Mesendoderm (in vitro differentiated cells): ENCODE measurements at regions not wholly inside any gene's neighbourhood (a gene's known extent, or its start where the extent isn't known, plus 50 kb on each side); places are given as distances from the start of the nearest gene placed in this dataset.
A peak's percentile ranks its signal among the peaks of the same experiment; 100 is the strongest.

Source experiments
- DNase-seq: peaks from one replicate; pipeline ENCODE4 v3.0.0; 2013
- H2AK5ac ChIP-seq: 2 replicates; pipeline ENCODE4 v1.6.1; 2013; ENCODE audit warnings: low read length, inconsistent platforms
- H2BK120ac ChIP-seq: 2 replicates; pipeline ENCODE4 v1.6.1; 2013; ENCODE audit warnings: low read depth, mild to moderate bottlenecking, low read length, moderate library complexity, mixed read lengths
- H2BK15ac ChIP-seq: replicated peaks from 2 replicates; pipeline ENCODE4 v1.6.1; 2013; ENCODE audit warnings: low read depth, mild to moderate bottlenecking, moderate library complexity
- H2BK5ac ChIP-seq: 2 replicates; pipeline ENCODE4 v1.6.1; 2013; ENCODE audit warnings: low read length, inconsistent platforms
- H3K18ac ChIP-seq: 2 replicates; pipeline ENCODE4 v1.6.1; 2013; ENCODE audit warnings: mild to moderate bottlenecking, low read length, mixed read lengths
- H3K23ac ChIP-seq: one replicate; pipeline ENCODE4 v1.6.1; 2013; ENCODE audit warnings: low read length
- H3K27ac ChIP-seq: 2 replicates; pipeline ENCODE4 v1.5.1; 2013; ENCODE audit warnings: low read depth, mild to moderate bottlenecking, inconsistent platforms, low read length, moderate library complexity
- H3K27me3 ChIP-seq: 2 replicates; pipeline ENCODE4 v1.6.1; 2013; ENCODE audit warnings: low read length, control low read depth, mild to moderate bottlenecking, inconsistent platforms; ENCODE audit not compliant: insufficient read depth, poor library complexity
- H3K36me3 ChIP-seq: 2 replicates; pipeline ENCODE4 v1.6.1; 2013; ENCODE audit warnings: low read length, inconsistent platforms; ENCODE audit not compliant: control insufficient read depth, insufficient read depth
- H3K4ac ChIP-seq: one replicate; pipeline ENCODE4 v1.6.1; 2013; ENCODE audit warnings: low read depth, mild to moderate bottlenecking, low read length, moderate library complexity
- H3K4me1 ChIP-seq: 2 replicates; pipeline ENCODE4 v1.6.1; 2013; ENCODE audit warnings: low read depth, low read length, inconsistent platforms; ENCODE audit not compliant: control insufficient read depth
- H3K4me2 ChIP-seq: 2 replicates; pipeline ENCODE4 v1.6.1; 2013; ENCODE audit warnings: low read length
- H3K4me3 ChIP-seq: 2 replicates; pipeline ENCODE4 v1.5.1; 2013; ENCODE audit warnings: mild to moderate bottlenecking, low read length
- H3K56ac ChIP-seq: one replicate; pipeline ENCODE4 v1.6.1; 2013; ENCODE audit warnings: low read length
- H3K79me1 ChIP-seq: 2 replicates; pipeline ENCODE4 v1.6.1; 2013; ENCODE audit warnings: low read length, inconsistent platforms
- H3K79me2 ChIP-seq: 2 replicates; pipeline ENCODE4 v1.6.1; 2013; ENCODE audit warnings: mild to moderate bottlenecking, low read length; ENCODE audit not compliant: control insufficient read depth, insufficient read depth
- H3K9ac ChIP-seq: 2 replicates; pipeline ENCODE4 v1.6.1; 2013; ENCODE audit warnings: low read length, inconsistent platforms
- H4K5ac ChIP-seq: one replicate; pipeline ENCODE4 v1.6.1; 2013; ENCODE audit warnings: low read length
- H4K8ac ChIP-seq: one replicate; pipeline ENCODE4 v1.6.1; 2013; ENCODE audit warnings: low read depth, mild to moderate bottlenecking, control low read depth, low read length, moderate library complexity
- WGBS: extraction: QIAGEN DNeasy Blood & Tissue Kit; methylation state at CpG from one replicate; pipeline ENCODE4 v1.1.7; 2013; ENCODE audit warnings: low lambda C conversion rate, missing lambda C conversion rate; ENCODE audit not compliant: insufficient coverage; ENCODE audit errors: extremely low coverage; 5-methylcytosine and 5-hydroxymethylcytosine counted together

GRCh38 chr2:155266583-155266982 is 568.1 kb downstream of the KCNJ3 start:
- Histone ChIP-seq H3K9ac (no peak overlapping the region), H3K56ac (no peak overlapping the region), H2AK5ac (no peak overlapping the region), H3K4me2 (no peak overlapping the region), H3K27ac (no peak overlapping the region), H3K36me3 (no peaks in the 10 kb centered on the region), H3K4me1 (no peaks in the 10 kb centered on the region), H2BK15ac (no peak overlapping the region), H2BK120ac (no peak overlapping the region), H3K79me1 (no peaks in the 10 kb centered on the region), H3K4me3 (no peak overlapping the region), H3K79me2 (no peaks in the 10 kb centered on the region), H4K8ac (no peak overlapping the region), H3K4ac (no peak overlapping the region), H3K23ac (no peak overlapping the region), H2BK5ac (no peak overlapping the region), H4K5ac (no peak overlapping the region), H3K18ac (no peak overlapping the region), H3K27me3 (no peaks in the 10 kb centered on the region)
- no CpG with 5 or more reads among the region's 3 CpGs for WGBS
- peak; percentile 56 for DNase-seq

GRCh38 chr2:155266109-155266508 is 567.6 kb downstream of the KCNJ3 start:
- H3K4me3 ChIP-seq: no peak overlapping the region
- H4K5ac ChIP-seq: no peak overlapping the region
- H2BK15ac ChIP-seq: no peak overlapping the region
- no CpG with 5 or more reads among the region's 1 CpG for WGBS
- H2AK5ac ChIP-seq: no peak overlapping the region
- H3K27me3 ChIP-seq: no peaks in the 10 kb centered on the region
- no peak overlapping the region for H3K4ac ChIP-seq
- no peak overlapping the region for H2BK120ac ChIP-seq
- DNase-seq: no peak
- no peak overlapping the region for H4K8ac ChIP-seq
- H3K23ac ChIP-seq: no peak overlapping the region
- no peaks in the 10 kb centered on the region for H3K36me3 ChIP-seq
- no peak overlapping the region for H3K4me2 ChIP-seq
- H3K27ac ChIP-seq: no peak overlapping the region
- no peak overlapping the region for H2BK5ac ChIP-seq
- no peaks in the 10 kb centered on the region for H3K79me1 ChIP-seq
- H3K56ac ChIP-seq: no peak overlapping the region
- no peak overlapping the region for H3K9ac ChIP-seq
- no peaks in the 10 kb centered on the region for H3K79me2 ChIP-seq
- no peak overlapping the region for H3K18ac ChIP-seq
- H3K4me1 ChIP-seq: no peaks in the 10 kb centered on the region

DNA sequence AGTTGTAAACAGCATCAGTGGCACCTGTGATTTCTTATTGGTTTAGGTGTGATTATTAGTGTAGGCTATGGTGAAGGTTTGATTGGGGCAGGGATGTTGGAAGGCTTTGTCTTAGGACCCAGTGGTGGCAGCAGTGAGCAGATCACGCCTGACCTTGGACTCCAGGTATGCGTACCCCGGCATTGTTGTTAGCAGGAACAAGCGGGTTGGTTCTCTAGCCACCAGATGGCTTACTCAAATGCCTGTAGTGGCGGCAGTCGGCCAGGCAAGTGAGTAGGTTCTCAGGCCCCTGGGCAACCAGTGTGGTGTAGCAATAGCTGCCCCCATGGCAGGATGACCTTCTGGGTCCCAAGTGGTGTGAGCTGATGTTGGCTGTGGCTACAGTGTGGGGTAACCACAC is 558.3 kb downstream of the KCNJ3 start:
- Histone ChIP-seq H3K4me3 (no peak overlapping the region), H3K36me3 (no peaks in the 10 kb centered on the region), H3K18ac (no peak overlapping the region), H3K27me3 (no peaks in the 10 kb centered on the region), H3K79me1 (no peaks in the 10 kb centered on the region), H3K56ac (no peak overlapping the region), H3K4me2 (no peak overlapping the region), H2BK5ac (no peak overlapping the region), H4K5ac (no peak overlapping the region), H3K4ac (no peak overlapping the region), H2BK15ac (no peak overlapping the region), H3K9ac (no peak overlapping the region), H3K79me2 (no peaks in the 10 kb centered on the region), H2AK5ac (no peak overlapping the region), H2BK120ac (no peak overlapping the region), H4K8ac (no peak overlapping the region), H3K27ac (no peak overlapping the region), H3K23ac (no peak overlapping the region), H3K4me1 (no peaks in the 10 kb centered on the region)
- no CpG with 5 or more reads among the region's 6 CpGs for WGBS
- peak; percentile 86 for DNase-seq

- H4K8ac ChIP-seq: no peak overlapping the region
- no peak overlapping the region for H3K9ac ChIP-seq
- no peaks in the 10 kb centered on the region for H3K27me3 ChIP-seq
- no peak overlapping the region for H2BK15ac ChIP-seq
- peak; percentile 70 for DNase-seq
- H3K18ac ChIP-seq: no peak overlapping the region
- H2AK5ac ChIP-seq: no peak overlapping the region
- H3K36me3 ChIP-seq: no peaks in the 10 kb centered on the region
- H3K79me2 ChIP-seq: no peaks in the 10 kb centered on the region
- H3K4me1 ChIP-seq: no peaks in the 10 kb centered on the region
- H3K4ac ChIP-seq: no peak overlapping the region
- H2BK120ac ChIP-seq: no peak overlapping the region
- no peak overlapping the region for H2BK5ac ChIP-seq
- no peaks in the 10 kb centered on the region for H3K79me1 ChIP-seq
- H3K27ac ChIP-seq: no peak overlapping the region
- H3K4me3 ChIP-seq: no peak overlapping the region
- WGBS: no CpG with 5 or more reads among the region's 2 CpGs
- H4K5ac ChIP-seq: no peak overlapping the region
- no peak overlapping the region for H3K4me2 ChIP-seq
- H3K23ac ChIP-seq: no peak overlapping the region
- no peak overlapping the region for H3K56ac ChIP-seq
Measured at GRCh38 chr2:155250800-155251199, 552.3 kb downstream of the KCNJ3 start.

DNA sequence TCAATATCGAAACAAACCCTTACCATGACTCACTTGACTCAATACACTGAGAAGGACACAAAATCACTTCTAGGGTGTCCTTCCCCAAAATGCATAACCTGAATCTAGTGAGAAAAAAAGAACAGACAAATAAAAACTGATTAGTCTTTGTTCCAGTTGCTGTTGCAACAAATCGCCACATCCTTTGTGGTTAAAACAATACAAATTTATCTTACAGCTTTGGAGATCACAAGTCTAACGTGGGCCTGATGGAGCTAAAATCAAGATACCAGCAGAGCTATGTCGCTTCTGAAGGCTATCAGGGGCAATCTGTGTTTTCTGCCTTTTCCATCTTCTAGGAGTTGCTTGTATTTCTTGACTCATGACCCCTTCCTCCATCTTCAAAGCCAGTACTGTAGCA is 541.7 kb downstream of the KCNJ3 start:
- no peak overlapping the region for H2BK15ac ChIP-seq
- H3K79me1 ChIP-seq: no peaks in the 10 kb centered on the region
- no peak overlapping the region for H2AK5ac ChIP-seq
- no CpG with 5 or more reads among the region's 4 CpGs for WGBS
- no peaks in the 10 kb centered on the region for H3K36me3 ChIP-seq
- H3K4ac ChIP-seq: no peak overlapping the region
- no peak for DNase-seq
- no peaks in the 10 kb centered on the region for H3K27me3 ChIP-seq
- no peak overlapping the region for H3K27ac ChIP-seq
- H4K5ac ChIP-seq: no peak overlapping the region
- no peak overlapping the region for H3K56ac ChIP-seq
- H3K79me2 ChIP-seq: no peaks in the 10 kb centered on the region
- H2BK5ac ChIP-seq: no peak overlapping the region
- H3K4me3 ChIP-seq: no peak overlapping the region
- H4K8ac ChIP-seq: no peak overlapping the region
- H3K4me1 ChIP-seq: no peaks in the 10 kb centered on the region
- no peak overlapping the region for H3K4me2 ChIP-seq
- H2BK120ac ChIP-seq: no peak overlapping the region
- H3K9ac ChIP-seq: no peak overlapping the region
- no peak overlapping the region for H3K23ac ChIP-seq
- no peak overlapping the region for H3K18ac ChIP-seq

- Histone ChIP-seq H3K4me3 (no peak overlapping the region), H3K18ac (no peak overlapping the region), H3K9ac (no peak overlapping the region), H2BK15ac (no peak overlapping the region), H3K79me1 (no peaks in the 10 kb centered on the region), H3K4me1 (no peaks in the 10 kb centered on the region), H3K56ac (no peak overlapping the region), H3K4me2 (no peak overlapping the region), H3K4ac (no peak overlapping the region), H3K36me3 (no peaks in the 10 kb centered on the region), H3K27me3 (no peaks in the 10 kb centered on the region), H4K8ac (no peak overlapping the region), H3K79me2 (no peaks in the 10 kb centered on the region), H2BK5ac (no peak overlapping the region), H2BK120ac (no peak overlapping the region), H4K5ac (no peak overlapping the region), H2AK5ac (no peak overlapping the region), H3K23ac (no peak overlapping the region), H3K27ac (no peak overlapping the region)
- WGBS: no CpG with 5 or more reads among the region's 2 CpGs
- DNase-seq: no peak
Measured at GRCh38 chr2:155235710-155236109, 537.2 kb downstream of the KCNJ3 start.
